ENCODE measurements at regions not wholly inside any gene's neighbourhood (a gene's known extent, or its start where the extent isn't known, plus 50 kb on each side); places are given as distances from the start of the nearest gene placed in this dataset.
"Not testable (repeated sequence)": the region's sequence is repeated elsewhere in the genome, so short reads cannot be mapped to it uniquely, and the experiment has no call there.

DNA sequence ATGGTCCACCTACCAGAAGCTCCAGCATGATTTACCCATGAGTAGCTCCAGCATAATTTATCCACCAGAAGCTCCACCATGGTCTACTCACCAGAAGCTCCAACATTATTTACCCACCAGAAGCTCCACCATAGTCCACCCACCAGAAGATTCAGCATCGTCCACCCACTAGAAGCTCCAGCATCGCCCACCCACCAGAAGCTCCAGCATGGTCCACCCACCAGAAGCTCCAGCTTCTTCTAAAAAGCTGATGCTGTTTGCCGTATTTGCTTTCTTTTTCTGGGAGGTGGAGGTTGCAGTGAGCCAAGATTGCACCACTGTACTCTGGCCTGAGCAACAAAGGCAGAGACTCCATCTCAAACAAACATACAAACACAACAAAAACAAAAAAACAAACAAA is 136.2 kb upstream of the TPTE start:
- H3K4me1 ChIP-seq (ENCODE audit: control insufficient read depth in 1 of 2, insufficient read depth in 2 of 2, low read length in 2 of 2); H3K36me3 ChIP-seq (replicated peaks in 1 of 2; ENCODE audit: control insufficient read depth in 1 of 2, insufficient read depth in 2 of 2, low read length in 2 of 2); H3K4me3 ChIP-seq (replicated peaks in 1 of 3; ENCODE audit: low read depth in 2 of 3, low read length in 3 of 3); H3K4me1 Mint-ChIP-seq; H3K9ac ChIP-seq (ENCODE audit: insufficient read depth, low read length, poor library complexity, severe bottlenecking); H3K4me2 ChIP-seq (replicated peaks; ENCODE audit: extremely low read depth, low read length, poor library complexity, severe bottlenecking); intact Hi-C loops (cut with micrococcal nuclease); H3K9me3 Mint-ChIP-seq; H3K27ac ChIP-seq (ENCODE audit: low read depth in 1 of 2, low read length in 2 of 2); H4K20me1 ChIP-seq (ENCODE audit: insufficient read depth, low read length); H3K27ac Mint-ChIP-seq; DNase-seq; H2AFZ ChIP-seq (ENCODE audit: insufficient read depth, low read depth, low read length, poor library complexity, severe bottlenecking); H3K27me3 Mint-ChIP-seq (ENCODE audit: low read depth in 3 of 3); H3K4me3 Mint-ChIP-seq; H3K27me3 ChIP-seq (ENCODE audit: control insufficient read depth in 2 of 2, insufficient read depth in 2 of 2, low read length in 2 of 2); H3K79me2 ChIP-seq (ENCODE audit: insufficient read depth, low read length); H3K36me3 Mint-ChIP-seq: not testable (repeated sequence)
- WGBS (ENCODE audit: insufficient coverage) = 64% methylated on average over 3 of the region's 3 CpGs
- peaks cover 69 to 81% of the 10 kb centered on the region in 2 donors for H3K9me3 ChIP-seq (replicated peaks in 1 of 2; ENCODE audit: control insufficient read depth in 1 of 2, insufficient read depth in 1 of 2, low read length in 2 of 2)

GRCh38 chr21:10385898-10386527 is 135.4 kb upstream of the TPTE start:
- H3K27ac ChIP-seq (ENCODE audit: low read depth in 1 of 2, low read length in 2 of 2); H3K27me3 ChIP-seq (ENCODE audit: control insufficient read depth in 2 of 2, insufficient read depth in 2 of 2, low read length in 2 of 2); H3K4me1 Mint-ChIP-seq; H3K36me3 Mint-ChIP-seq; H3K4me3 ChIP-seq (replicated peaks in 1 of 3; ENCODE audit: low read depth in 2 of 3, low read length in 3 of 3); H3K4me1 ChIP-seq (ENCODE audit: control insufficient read depth in 1 of 2, insufficient read depth in 2 of 2, low read length in 2 of 2); H3K27me3 Mint-ChIP-seq (ENCODE audit: low read depth in 3 of 3); H3K4me2 ChIP-seq (replicated peaks; ENCODE audit: extremely low read depth, low read length, poor library complexity, severe bottlenecking); H3K79me2 ChIP-seq (ENCODE audit: insufficient read depth, low read length); H3K27ac Mint-ChIP-seq; H3K9me3 Mint-ChIP-seq; H2AFZ ChIP-seq (ENCODE audit: insufficient read depth, low read depth, low read length, poor library complexity, severe bottlenecking); H4K20me1 ChIP-seq (ENCODE audit: insufficient read depth, low read length); H3K36me3 ChIP-seq (replicated peaks in 1 of 2; ENCODE audit: control insufficient read depth in 1 of 2, insufficient read depth in 2 of 2, low read length in 2 of 2); DNase-seq; H3K9ac ChIP-seq (ENCODE audit: insufficient read depth, low read length, poor library complexity, severe bottlenecking); intact Hi-C loops (cut with micrococcal nuclease); H3K4me3 Mint-ChIP-seq: not testable (repeated sequence)
- H3K9me3 ChIP-seq (replicated peaks in 1 of 2; ENCODE audit: control insufficient read depth in 1 of 2, insufficient read depth in 1 of 2, low read length in 2 of 2) = peaks cover 63 to 82% of the 10 kb centered on the region in 2 donors
- 71% methylated on average over 11 of the region's 13 CpGs for WGBS (ENCODE audit: insufficient coverage)

GRCh38 chr21:10387692-10388450 is 133.5 kb upstream of the TPTE start:
- H3K4me3 Mint-ChIP-seq; DNase-seq; H3K9ac ChIP-seq (ENCODE audit: insufficient read depth, low read length, poor library complexity, severe bottlenecking); H3K27me3 Mint-ChIP-seq (ENCODE audit: low read depth in 3 of 3); H4K20me1 ChIP-seq (ENCODE audit: insufficient read depth, low read length); H3K4me2 ChIP-seq (replicated peaks; ENCODE audit: extremely low read depth, low read length, poor library complexity, severe bottlenecking); H3K4me1 Mint-ChIP-seq; intact Hi-C loops (cut with micrococcal nuclease); H3K27me3 ChIP-seq (ENCODE audit: control insufficient read depth in 2 of 2, insufficient read depth in 2 of 2, low read length in 2 of 2); H2AFZ ChIP-seq (ENCODE audit: insufficient read depth, low read depth, low read length, poor library complexity, severe bottlenecking); H3K36me3 ChIP-seq (replicated peaks in 1 of 2; ENCODE audit: control insufficient read depth in 1 of 2, insufficient read depth in 2 of 2, low read length in 2 of 2); H3K27ac ChIP-seq (ENCODE audit: low read depth in 1 of 2, low read length in 2 of 2); H3K4me3 ChIP-seq (replicated peaks in 1 of 3; ENCODE audit: low read depth in 2 of 3, low read length in 3 of 3); H3K9me3 Mint-ChIP-seq; H3K79me2 ChIP-seq (ENCODE audit: insufficient read depth, low read length); H3K4me1 ChIP-seq (ENCODE audit: control insufficient read depth in 1 of 2, insufficient read depth in 2 of 2, low read length in 2 of 2); H3K36me3 Mint-ChIP-seq; H3K27ac Mint-ChIP-seq: not testable (repeated sequence)
- WGBS (ENCODE audit: insufficient coverage) = 70% methylated on average over 1 of the region's 3 CpGs
- H3K9me3 ChIP-seq (replicated peaks in 1 of 2; ENCODE audit: control insufficient read depth in 1 of 2, insufficient read depth in 1 of 2, low read length in 2 of 2) = peaks cover 45 to 75% of the 10 kb centered on the region in 2 donors

DNA sequence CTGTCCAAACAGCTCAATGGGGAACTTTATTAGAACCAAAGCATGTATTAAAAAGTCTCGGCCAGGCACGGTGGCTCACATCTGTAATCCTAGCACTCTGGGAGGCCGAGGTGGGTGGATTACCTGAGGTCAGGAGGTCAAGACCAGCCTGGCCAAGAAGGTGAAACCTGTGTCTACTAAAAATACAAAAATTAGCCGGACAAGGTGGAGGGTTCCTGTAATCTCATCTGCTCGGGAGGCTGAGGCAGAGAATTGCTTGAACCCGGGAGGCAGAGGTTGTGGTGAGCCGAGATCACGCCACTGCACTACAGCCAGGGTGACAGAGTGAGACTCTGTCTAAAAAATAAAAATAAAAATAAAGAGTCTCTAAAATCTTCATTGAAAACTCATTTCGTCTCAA is 132.8 kb upstream of the TPTE start:
- DNase-seq; H3K4me1 ChIP-seq (ENCODE audit: control insufficient read depth in 1 of 2, insufficient read depth in 2 of 2, low read length in 2 of 2); H3K36me3 ChIP-seq (replicated peaks in 1 of 2; ENCODE audit: control insufficient read depth in 1 of 2, insufficient read depth in 2 of 2, low read length in 2 of 2); H3K4me3 ChIP-seq (replicated peaks in 1 of 3; ENCODE audit: low read depth in 2 of 3, low read length in 3 of 3); intact Hi-C loops (cut with micrococcal nuclease); H3K27ac ChIP-seq (ENCODE audit: low read depth in 1 of 2, low read length in 2 of 2); H4K20me1 ChIP-seq (ENCODE audit: insufficient read depth, low read length); H3K4me1 Mint-ChIP-seq; H3K27ac Mint-ChIP-seq; H2AFZ ChIP-seq (ENCODE audit: insufficient read depth, low read depth, low read length, poor library complexity, severe bottlenecking); H3K4me3 Mint-ChIP-seq; H3K27me3 ChIP-seq (ENCODE audit: control insufficient read depth in 2 of 2, insufficient read depth in 2 of 2, low read length in 2 of 2); H3K4me2 ChIP-seq (replicated peaks; ENCODE audit: extremely low read depth, low read length, poor library complexity, severe bottlenecking); H3K9ac ChIP-seq (ENCODE audit: insufficient read depth, low read length, poor library complexity, severe bottlenecking); H3K9me3 Mint-ChIP-seq; H3K79me2 ChIP-seq (ENCODE audit: insufficient read depth, low read length); H3K27me3 Mint-ChIP-seq (ENCODE audit: low read depth in 3 of 3); H3K36me3 Mint-ChIP-seq: not testable (repeated sequence)
- WGBS (ENCODE audit: insufficient coverage) = 77% methylated on average over 6 of the region's 9 CpGs
- H3K9me3 ChIP-seq (replicated peaks in 1 of 2; ENCODE audit: control insufficient read depth in 1 of 2, insufficient read depth in 1 of 2, low read length in 2 of 2) = peaks cover 39 to 71% of the 10 kb centered on the region in 2 donors
